ENCODE measurements at regions not wholly inside any gene's neighbourhood (a gene's known extent, or its start where the extent isn't known, plus 50 kb on each side); places are given as distances from the start of the nearest gene placed in this dataset.

DNA sequence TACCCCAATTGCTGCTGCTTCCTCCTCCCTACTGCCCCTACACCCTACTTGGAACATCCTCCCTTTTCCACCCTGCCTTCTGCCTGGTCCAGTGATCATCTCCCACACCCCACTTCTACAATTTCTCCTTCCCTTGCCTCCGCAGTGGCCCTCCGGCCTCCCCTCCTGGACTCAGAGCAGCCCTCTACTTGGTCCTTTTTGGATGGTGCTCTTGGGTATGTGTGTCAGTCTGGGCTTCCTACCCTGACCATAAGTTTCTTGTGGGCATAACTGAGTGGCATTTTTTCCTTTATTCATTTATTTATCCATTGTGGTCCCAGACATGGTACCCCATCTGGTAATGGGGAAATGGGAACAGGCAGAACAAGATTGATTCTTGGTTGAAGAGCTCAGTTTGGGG is 111.4 kb upstream of the NAV2 start:
- TF ChIP-seq, protein P1, sequence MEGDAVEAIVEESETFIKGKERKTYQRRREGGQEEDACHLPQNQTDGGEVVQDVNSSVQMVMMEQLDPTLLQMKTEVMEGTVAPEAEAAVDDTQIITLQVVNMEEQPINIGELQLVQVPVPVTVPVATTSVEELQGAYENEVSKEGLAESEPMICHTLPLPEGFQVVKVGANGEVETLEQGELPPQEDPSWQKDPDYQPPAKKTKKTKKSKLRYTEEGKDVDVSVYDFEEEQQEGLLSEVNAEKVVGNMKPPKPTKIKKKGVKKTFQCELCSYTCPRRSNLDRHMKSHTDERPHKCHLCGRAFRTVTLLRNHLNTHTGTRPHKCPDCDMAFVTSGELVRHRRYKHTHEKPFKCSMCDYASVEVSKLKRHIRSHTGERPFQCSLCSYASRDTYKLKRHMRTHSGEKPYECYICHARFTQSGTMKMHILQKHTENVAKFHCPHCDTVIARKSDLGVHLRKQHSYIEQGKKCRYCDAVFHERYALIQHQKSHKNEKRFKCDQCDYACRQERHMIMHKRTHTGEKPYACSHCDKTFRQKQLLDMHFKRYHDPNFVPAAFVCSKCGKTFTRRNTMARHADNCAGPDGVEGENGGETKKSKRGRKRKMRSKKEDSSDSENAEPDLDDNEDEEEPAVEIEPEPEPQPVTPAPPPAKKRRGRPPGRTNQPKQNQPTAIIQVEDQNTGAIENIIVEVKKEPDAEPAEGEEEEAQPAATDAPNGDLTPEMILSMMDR (IDR thresholded peaks at IDR 0.05; ENCODE audit: insufficient read depth, low read depth, low read length): no peak
- TF ChIP-seq EZH2 (IDR thresholded peaks at IDR 0.05; ENCODE audit: insufficient read depth, low read length): no peak
